ENCODE measurements at regions not wholly inside any gene's neighbourhood (a gene's known extent, or its start where the extent isn't known, plus 50 kb on each side); places are given as distances from the start of the nearest gene placed in this dataset.
"Not testable (repeated sequence)": the region's sequence is repeated elsewhere in the genome, so short reads cannot be mapped to it uniquely, and the experiment has no call there.

GRCh38 chr14:85063747-85064146 lies 466.2 kb upstream of the FLRT2 start:
- H3K9me3 ChIP-seq (ENCODE audit: control insufficient read depth, insufficient read depth, low read length): no peaks in the 10 kb centered on the region
- ChIA-PET POLR2A (no interaction called here), CTCF (no interaction called here)
- no peak overlapping the region for H3K27ac ChIP-seq (ENCODE audit: low read depth, low read length)
- no peak for DNase-seq (ENCODE audit: low read depth, low spot score)
- H3K4me3 ChIP-seq (ENCODE audit: low read depth, low read length): no peak overlapping the region
- TF ChIP-seq CTCF (IDR thresholded peaks at IDR 0.05; ENCODE audit: low read depth, low read length): no peak
- H3K27me3 ChIP-seq (ENCODE audit: control insufficient read depth, insufficient read depth, low read length): no peaks in the 10 kb centered on the region

GRCh38 chr14:85071447-85071846 lies 458.5 kb upstream of the FLRT2 start:
- ChIA-PET CTCF (no interaction called here), POLR2A (no interaction called here)
- H3K27ac ChIP-seq (ENCODE audit: low read depth, low read length): no peak overlapping the region
- H3K9me3 ChIP-seq (ENCODE audit: control insufficient read depth, insufficient read depth, low read length): no peaks in the 10 kb centered on the region
- no peak for DNase-seq (ENCODE audit: low read depth, low spot score)
- TF ChIP-seq CTCF (IDR thresholded peaks at IDR 0.05; ENCODE audit: low read depth, low read length): no peak
- no peaks in the 10 kb centered on the region for H3K27me3 ChIP-seq (ENCODE audit: control insufficient read depth, insufficient read depth, low read length)
- no peak overlapping the region for H3K4me3 ChIP-seq (ENCODE audit: low read depth, low read length)

DNA sequence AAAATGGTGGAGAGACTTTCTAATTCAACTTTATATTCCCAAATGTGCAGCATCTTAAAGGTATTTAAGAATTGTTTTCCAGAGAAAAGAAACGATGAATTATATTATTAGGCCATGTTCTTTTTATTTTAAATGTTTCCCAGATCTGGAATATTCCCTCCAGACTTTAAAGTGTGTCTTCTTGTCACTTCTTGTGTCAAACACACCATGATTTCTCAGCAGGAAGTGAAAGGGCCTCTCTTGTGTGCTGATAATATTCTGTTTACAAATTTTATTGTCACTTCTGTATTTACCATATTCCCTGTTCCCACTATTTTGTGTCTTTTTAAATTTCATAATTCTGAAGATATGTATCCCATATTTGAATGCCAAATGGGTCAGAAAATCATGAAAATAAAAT lies 455.0 kb upstream of the FLRT2 start:
- ChIA-PET POLR2A (no interaction called here), CTCF (no interaction called here)
- no peak overlapping the region for H3K4me3 ChIP-seq (ENCODE audit: low read depth, low read length)
- H3K27me3 ChIP-seq (ENCODE audit: control insufficient read depth, insufficient read depth, low read length): no peaks in the 10 kb centered on the region
- DNase-seq (ENCODE audit: low read depth, low spot score): no peak
- no peak overlapping the region for H3K27ac ChIP-seq (ENCODE audit: low read depth, low read length)
- no peak for TF ChIP-seq CTCF (IDR thresholded peaks at IDR 0.05; ENCODE audit: low read depth, low read length)
- H3K9me3 ChIP-seq (ENCODE audit: control insufficient read depth, insufficient read depth, low read length): no peaks in the 10 kb centered on the region

- no peak for TF ChIP-seq CTCF (IDR thresholded peaks at IDR 0.05; ENCODE audit: low read depth, low read length)
- no peak for DNase-seq (ENCODE audit: low read depth, low spot score)
- no peaks in the 10 kb centered on the region for H3K27me3 ChIP-seq (ENCODE audit: control insufficient read depth, insufficient read depth, low read length)
- H3K9me3 ChIP-seq (ENCODE audit: control insufficient read depth, insufficient read depth, low read length): no peaks in the 10 kb centered on the region
- CTCF ChIA-PET: no interaction called here
- H3K4me3 ChIP-seq (ENCODE audit: low read depth, low read length): no peak overlapping the region
- POLR2A ChIA-PET: no interaction called here
- H3K27ac ChIP-seq (ENCODE audit: low read depth, low read length): no peak overlapping the region
These were observed 454.1 kb upstream of the FLRT2 start for GRCh38 chr14:85075694-85076476.

GRCh38 chr14:85077716-85078115 lies 452.2 kb upstream of the FLRT2 start:
- H3K9me3 ChIP-seq (ENCODE audit: control insufficient read depth, insufficient read depth, low read length); DNase-seq (ENCODE audit: low read depth, low spot score); H3K27ac ChIP-seq (ENCODE audit: low read depth, low read length); H3K4me3 ChIP-seq (ENCODE audit: low read depth, low read length); H3K27me3 ChIP-seq (ENCODE audit: control insufficient read depth, insufficient read depth, low read length): not testable (repeated sequence)
- POLR2A ChIA-PET: interaction anchor here (0.6 kb wide), 1 partner anchor 1635 kb away, joined by 3 read pairs; no protein-coding TSS in a partner anchor
- CTCF ChIA-PET: interaction anchor here (1.0 kb wide), 1 partner anchor 453 kb away, joined by 3 read pairs; no protein-coding TSS in a partner anchor
